ENCODE measurements at regions not wholly inside any gene's neighbourhood (a gene's known extent, or its start where the extent isn't known, plus 50 kb on each side); places are given as distances from the start of the nearest gene placed in this dataset.

- TF ChIP-seq CTCF (IDR thresholded peaks at IDR 0.05) (no peak), POLR2A (IDR thresholded peaks at IDR 0.05) (no peak)
These were observed 305.4 kb downstream of the IDS start for GRCh38 chrX:149199734-149200133.
